ENCODE measurements at regions not wholly inside any gene's neighbourhood (a gene's known extent, or its start where the extent isn't known, plus 50 kb on each side); places are given as distances from the start of the nearest gene placed in this dataset.

DNA sequence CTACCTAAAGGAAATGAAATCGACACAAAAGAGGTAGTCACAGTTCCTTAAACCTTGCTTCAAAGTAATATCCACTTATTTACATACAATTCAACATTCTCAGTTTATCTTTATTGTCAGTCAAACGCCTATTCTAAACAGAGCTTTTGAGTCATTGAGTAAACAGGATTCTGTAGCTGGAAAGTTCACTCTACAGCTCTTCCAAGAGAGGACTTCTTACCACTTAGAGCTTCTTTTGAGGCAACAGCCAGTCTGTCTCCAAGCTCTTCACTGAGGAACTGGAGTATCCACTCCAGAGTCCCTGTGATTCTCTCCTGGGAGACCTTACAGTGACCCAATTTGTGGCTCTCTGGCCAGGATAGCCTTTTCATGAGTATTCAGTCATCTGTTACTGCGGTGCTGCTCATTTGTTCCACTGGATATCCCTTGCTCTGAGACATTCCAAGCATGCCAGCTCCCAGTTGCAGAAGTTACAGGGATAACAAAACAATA is 210.9 kb upstream of the OSR1 start:
- 64 to 85% (median 74%) methylated on average over 3 of the region's 3 CpGs for WGBS, 3 donors
- intact Hi-C loops (cut with DNase I), result no loop called here
- no peaks in the 10 kb centered on the region for H3K9me3 ChIP-seq

DNA sequence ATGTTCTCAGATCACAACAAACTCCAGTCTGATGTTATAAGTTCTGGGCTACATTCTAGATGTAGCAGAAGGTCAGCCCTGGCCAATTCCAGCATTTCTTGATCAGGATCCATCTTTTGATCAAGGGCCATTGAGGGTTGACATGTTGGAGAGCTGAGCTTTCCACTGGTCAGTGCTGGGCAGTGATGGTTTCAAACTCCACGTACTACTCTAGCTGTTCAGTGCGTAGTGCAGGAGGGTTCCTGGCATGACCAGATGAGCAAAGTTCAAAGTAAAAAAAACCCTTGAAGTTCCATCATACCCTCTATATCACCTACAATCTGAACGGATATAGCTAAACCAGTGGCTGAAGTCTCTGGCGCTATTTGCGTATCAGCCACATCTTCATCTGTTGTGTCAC is 210.4 kb upstream of the OSR1 start:
- TF ChIP-seq CTCF (IDR thresholded peaks at IDR 0.05) (no peak), POLR2A (IDR thresholded peaks at IDR 0.05) (no peak), EP300 (IDR thresholded peaks at IDR 0.05) (no peak)
- WGBS, 3 donors, result 97% methylated on average over 5 of the region's 5 CpGs
- no peaks in the 10 kb centered on the region for H3K9me3 ChIP-seq
- DNase-seq, result no peak
- H3K27me3 ChIP-seq, result no peaks in the 10 kb centered on the region
- H3K36me3 ChIP-seq, result no peaks in the 10 kb centered on the region
- intact Hi-C loops (cut with DNase I), result no loop called here
- no peak overlapping the region for H3K4me3 ChIP-seq
- no peak overlapping the region for H3K27ac ChIP-seq
- no peaks in the 10 kb centered on the region for H3K4me1 ChIP-seq (ENCODE audit: insufficient read depth)

More for the DNA sequence above, 210.9 kb upstream of the OSR1 start:
- no peaks in the 10 kb centered on the region for H3K27me3 ChIP-seq
- H3K4me1 ChIP-seq (ENCODE audit: insufficient read depth), result no peaks in the 10 kb centered on the region
- H3K4me3 ChIP-seq, result no peak overlapping the region
- no peak overlapping the region for H3K27ac ChIP-seq
- TF ChIP-seq CTCF (IDR thresholded peaks at IDR 0.05) (no peak), POLR2A (IDR thresholded peaks at IDR 0.05) (no peak)
- no peaks in the 10 kb centered on the region for H3K36me3 ChIP-seq
- DNase-seq, result no peak

- Histone ChIP-seq H3K4me3 (no peak overlapping the region), H3K9me3 (no peaks in the 10 kb centered on the region), H3K36me3 (no peaks in the 10 kb centered on the region), H3K27ac (no peak overlapping the region), H3K27me3 (no peaks in the 10 kb centered on the region), H3K4me1 (ENCODE audit: insufficient read depth) (no peaks in the 10 kb centered on the region)
- intact Hi-C loops (cut with DNase I), result no loop called here
- no peak for DNase-seq
- TF ChIP-seq POLR2A (IDR thresholded peaks at IDR 0.05) (no peak), EP300 (IDR thresholded peaks at IDR 0.05) (no peak), CTCF (IDR thresholded peaks at IDR 0.05) (no peak)
These were observed 202.4 kb upstream of the OSR1 start for GRCh38 chr2:19560785-19561184.

- Histone ChIP-seq H3K27me3 (no peaks in the 10 kb centered on the region), H3K9me3 (no peaks in the 10 kb centered on the region), H3K4me3 (no peak overlapping the region), H3K4me1 (ENCODE audit: insufficient read depth) (no peaks in the 10 kb centered on the region), H3K36me3 (no peaks in the 10 kb centered on the region), H3K27ac (no peak overlapping the region)
- no peak for DNase-seq
- intact Hi-C loops (cut with DNase I), result no loop called here
- TF ChIP-seq POLR2A (IDR thresholded peaks at IDR 0.05) (no peak), CTCF (IDR thresholded peaks at IDR 0.05) (no peak), EP300 (IDR thresholded peaks at IDR 0.05) (no peak)
- WGBS, 3 donors, result 64 to 69% (median 67%) methylated on average over 9 of the region's 9 CpGs
These were observed 201.3 kb upstream of the OSR1 start for GRCh38 chr2:19559596-19560240.
